ENCODE measurements at regions not wholly inside any gene's neighbourhood (a gene's known extent, or its start where the extent isn't known, plus 50 kb on each side); places are given as distances from the start of the nearest gene placed in this dataset.
A peak's percentile ranks its signal among the peaks of the same experiment; 100 is the strongest.

GRCh38 chr21:35150562-35151226 lies 101.6 kb upstream of the RUNX1 start:
- Histone ChIP-seq H3K36me3 (ENCODE audit: insufficient read depth, low read length) (0 out of 2 replicates have a peak, but pooled peaks cover 5% of the 10 kb centered on the region), H3K4me1 (ENCODE audit: control insufficient read depth, insufficient read depth, low read length, unreplicated experiment) (peaks cover 9% of the 10 kb centered on the region), H3K27ac (ENCODE audit: low read depth, low read length) (peak overlapping the region; percentile 71), H2AFZ (ENCODE audit: low read length, unreplicated experiment) (peak overlapping the region; percentile 87), H3K79me2 (ENCODE audit: control insufficient read depth, insufficient read depth, low read length, unreplicated experiment) (no peaks in the 10 kb centered on the region), H3K4me3 (ENCODE audit: low read depth, low read length) (0 out of 2 replicates have a peak overlapping the region, but pooled peaks have one; percentile 32), H3K27me3 (ENCODE audit: insufficient read depth, low read length) (no peaks in the 10 kb centered on the region)

DNA sequence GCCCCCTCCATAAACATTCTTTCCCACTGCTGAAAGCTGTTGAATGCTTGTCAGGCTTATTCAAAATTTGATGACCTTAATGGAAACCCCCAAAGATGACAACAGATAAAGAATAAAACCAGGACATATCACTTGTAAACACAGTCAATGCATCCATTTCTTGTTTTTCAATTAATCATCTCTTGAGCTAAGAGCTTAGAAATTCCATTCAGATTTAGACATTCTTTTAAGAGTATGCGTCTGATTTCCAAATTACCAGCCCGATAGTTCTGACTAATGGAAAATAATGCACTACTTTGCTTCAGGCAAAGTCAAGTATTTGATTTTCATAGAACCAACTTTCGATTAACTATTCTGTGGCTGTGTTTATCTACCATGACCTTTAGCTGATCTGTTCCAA lies 100.6 kb upstream of the RUNX1 start:
- Histone ChIP-seq H3K4me3 (ENCODE audit: low read depth, low read length) (no peak overlapping the region), H3K36me3 (ENCODE audit: insufficient read depth, low read length) (0 out of 2 replicates have a peak, but pooled peaks cover 5% of the 10 kb centered on the region), H2AFZ (ENCODE audit: low read length, unreplicated experiment) (no peak overlapping the region), H3K79me2 (ENCODE audit: control insufficient read depth, insufficient read depth, low read length, unreplicated experiment) (no peaks in the 10 kb centered on the region), H3K4me1 (ENCODE audit: control insufficient read depth, insufficient read depth, low read length, unreplicated experiment) (peaks cover 9% of the 10 kb centered on the region), H3K27me3 (ENCODE audit: insufficient read depth, low read length) (no peaks in the 10 kb centered on the region), H3K27ac (ENCODE audit: low read depth, low read length) (no peak overlapping the region)

GRCh38 chr21:35147439-35147838 lies 98.3 kb upstream of the RUNX1 start:
- Histone ChIP-seq H3K27me3 (ENCODE audit: insufficient read depth, low read length) (no peaks in the 10 kb centered on the region), H3K79me2 (ENCODE audit: control insufficient read depth, insufficient read depth, low read length, unreplicated experiment) (no peaks in the 10 kb centered on the region), H3K36me3 (ENCODE audit: insufficient read depth, low read length) (0 out of 2 replicates have a peak, but pooled peaks cover 5% of the 10 kb centered on the region), H3K4me3 (ENCODE audit: low read depth, low read length) (no peak overlapping the region), H3K27ac (ENCODE audit: low read depth, low read length) (no peak overlapping the region), H2AFZ (ENCODE audit: low read length, unreplicated experiment) (no peak overlapping the region), H3K4me1 (ENCODE audit: control insufficient read depth, insufficient read depth, low read length, unreplicated experiment) (peaks cover 9% of the 10 kb centered on the region)

GRCh38 chr21:35145626-35146233 lies 96.6 kb upstream of the RUNX1 start:
- H3K4me3 ChIP-seq (ENCODE audit: low read depth, low read length), result no peak overlapping the region
- peaks cover under 1% of the 10 kb centered on the region for H3K4me1 ChIP-seq (ENCODE audit: control insufficient read depth, insufficient read depth, low read length, unreplicated experiment)
- H3K36me3 ChIP-seq (ENCODE audit: insufficient read depth, low read length), result 0 out of 2 replicates have a peak, but pooled peaks cover 5% of the 10 kb centered on the region

GRCh38 chr21:35144978-35145377 lies 95.9 kb upstream of the RUNX1 start:
- Histone ChIP-seq H3K4me1 (ENCODE audit: control insufficient read depth, insufficient read depth, low read length, unreplicated experiment) (no peaks in the 10 kb centered on the region), H3K79me2 (ENCODE audit: control insufficient read depth, insufficient read depth, low read length, unreplicated experiment) (no peaks in the 10 kb centered on the region), H3K4me3 (ENCODE audit: low read depth, low read length) (no peak overlapping the region), H2AFZ (ENCODE audit: low read length, unreplicated experiment) (no peak overlapping the region), H3K27ac (ENCODE audit: low read depth, low read length) (no peak overlapping the region), H3K36me3 (ENCODE audit: insufficient read depth, low read length) (0 out of 2 replicates have a peak, but pooled peaks cover 4% of the 10 kb centered on the region), H3K27me3 (ENCODE audit: insufficient read depth, low read length) (no peaks in the 10 kb centered on the region)

More at GRCh38 chr21:35145626-35146233, 96.6 kb upstream of the RUNX1 start:
- H3K27ac ChIP-seq (ENCODE audit: low read depth, low read length), result no peak overlapping the region
- no peaks in the 10 kb centered on the region for H3K79me2 ChIP-seq (ENCODE audit: control insufficient read depth, insufficient read depth, low read length, unreplicated experiment)
- H3K27me3 ChIP-seq (ENCODE audit: insufficient read depth, low read length), result no peaks in the 10 kb centered on the region
- no peak overlapping the region for H2AFZ ChIP-seq (ENCODE audit: low read length, unreplicated experiment)

DNA sequence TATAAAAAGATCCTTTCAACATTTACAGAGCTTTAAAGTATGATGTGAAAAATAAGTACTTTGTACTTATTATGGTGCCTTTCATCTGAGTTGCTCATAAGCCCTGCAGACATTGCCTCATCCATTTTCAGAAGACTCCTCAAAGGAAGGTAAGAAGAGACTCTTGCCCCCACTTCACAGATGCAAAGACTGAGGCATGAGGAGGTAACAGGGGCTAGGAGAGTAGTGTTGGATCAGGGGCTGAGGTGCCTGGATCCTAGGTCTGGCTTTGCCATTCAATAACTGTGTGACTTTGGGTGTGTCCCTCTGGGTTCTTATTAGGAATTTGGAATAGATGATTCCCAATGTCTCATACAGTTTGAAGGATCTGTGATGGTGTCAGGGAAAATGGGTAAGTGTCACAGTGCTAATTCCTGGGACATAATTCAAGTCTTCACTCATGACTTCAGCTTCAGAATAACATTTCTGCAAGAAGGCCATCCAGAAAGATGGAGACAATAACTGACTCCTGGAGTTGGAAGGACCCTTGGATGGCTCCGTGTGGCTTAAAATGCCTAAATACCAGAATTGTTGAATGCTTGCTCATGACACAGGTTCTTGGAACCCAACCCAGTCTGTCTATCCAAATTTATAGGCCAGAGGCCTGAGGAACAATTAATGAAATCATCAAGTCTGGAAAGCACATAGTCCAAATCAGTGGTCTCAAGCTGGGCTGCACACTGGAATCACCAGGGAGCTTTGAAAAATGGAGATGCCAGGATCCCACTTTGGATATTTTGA lies 93.1 kb upstream of the RUNX1 start:
- Histone ChIP-seq H2AFZ (ENCODE audit: low read length, unreplicated experiment) (no peak overlapping the region), H3K27ac (ENCODE audit: low read depth, low read length) (no peak overlapping the region), H3K27me3 (ENCODE audit: insufficient read depth, low read length) (no peaks in the 10 kb centered on the region), H3K36me3 (ENCODE audit: insufficient read depth, low read length) (no peaks in the 10 kb centered on the region), H3K79me2 (ENCODE audit: control insufficient read depth, insufficient read depth, low read length, unreplicated experiment) (no peaks in the 10 kb centered on the region), H3K4me1 (ENCODE audit: control insufficient read depth, insufficient read depth, low read length, unreplicated experiment) (peaks cover 14% of the 10 kb centered on the region), H3K4me3 (ENCODE audit: low read depth, low read length) (no peak overlapping the region)

DNA sequence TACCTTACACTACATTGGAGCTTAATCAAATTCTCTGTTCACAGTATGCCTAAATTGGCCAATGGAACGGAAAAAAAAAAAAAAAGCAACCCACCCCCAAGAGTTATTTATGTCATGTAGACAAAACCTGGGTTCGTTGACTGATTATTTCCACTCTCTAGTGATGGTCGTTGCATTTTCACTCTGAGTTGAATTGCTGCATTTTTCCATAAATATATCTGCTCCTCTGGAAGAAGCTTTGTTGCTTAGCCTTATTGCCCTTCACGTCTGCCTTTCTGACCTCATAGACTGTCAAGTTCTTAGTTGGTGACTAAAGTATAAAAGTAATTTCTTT lies 90.2 kb upstream of the RUNX1 start:
- Histone ChIP-seq H3K27ac (ENCODE audit: low read depth, low read length) (no peak overlapping the region), H2AFZ (ENCODE audit: low read length, unreplicated experiment) (no peak overlapping the region), H3K27me3 (ENCODE audit: insufficient read depth, low read length) (no peaks in the 10 kb centered on the region), H3K4me3 (ENCODE audit: low read depth, low read length) (no peak overlapping the region), H3K36me3 (ENCODE audit: insufficient read depth, low read length) (no peaks in the 10 kb centered on the region), H3K79me2 (ENCODE audit: control insufficient read depth, insufficient read depth, low read length, unreplicated experiment) (no peaks in the 10 kb centered on the region), H3K4me1 (ENCODE audit: control insufficient read depth, insufficient read depth, low read length, unreplicated experiment) (peaks cover 24% of the 10 kb centered on the region)

DNA sequence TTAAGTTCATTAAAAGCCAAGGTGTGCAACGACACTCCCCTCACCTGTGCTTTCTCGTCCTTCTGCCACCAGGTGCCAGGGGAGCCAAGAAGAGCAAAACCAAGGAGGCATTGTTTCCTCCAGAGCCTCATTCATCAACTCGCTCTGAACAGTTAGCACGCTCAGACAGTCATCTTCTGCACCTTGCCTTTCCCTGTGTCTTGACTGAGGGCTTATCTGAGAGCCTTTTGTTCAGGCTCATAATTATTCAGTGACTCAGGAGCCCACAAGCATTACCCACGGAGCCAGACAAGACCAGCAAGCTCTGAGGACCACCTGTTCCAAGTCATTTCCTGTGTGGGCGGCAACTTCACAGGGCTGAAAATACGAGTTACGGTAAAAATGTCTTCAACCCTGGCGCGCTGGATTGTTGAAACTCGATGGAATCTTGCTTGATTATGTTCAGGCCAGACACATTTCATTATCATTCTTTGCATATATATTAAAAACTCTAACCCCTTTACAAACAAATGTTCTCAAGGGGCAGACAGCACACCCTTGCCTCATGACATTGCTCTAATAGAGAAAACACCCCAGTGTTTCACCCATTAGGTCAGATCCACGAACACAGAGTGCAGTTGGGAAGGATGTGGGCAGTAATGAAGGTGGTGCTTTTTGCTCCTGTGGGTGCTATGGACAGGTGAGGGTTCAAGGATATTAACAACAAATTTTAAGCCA lies 89.7 kb upstream of the RUNX1 start:
- Histone ChIP-seq H3K4me3 (ENCODE audit: low read depth, low read length) (no peak overlapping the region), H3K36me3 (ENCODE audit: insufficient read depth, low read length) (no peaks in the 10 kb centered on the region), H3K79me2 (ENCODE audit: control insufficient read depth, insufficient read depth, low read length, unreplicated experiment) (no peaks in the 10 kb centered on the region), H3K4me1 (ENCODE audit: control insufficient read depth, insufficient read depth, low read length, unreplicated experiment) (peaks cover 24% of the 10 kb centered on the region), H3K27me3 (ENCODE audit: insufficient read depth, low read length) (no peaks in the 10 kb centered on the region), H2AFZ (ENCODE audit: low read length, unreplicated experiment) (no peak overlapping the region), H3K27ac (ENCODE audit: low read depth, low read length) (no peak overlapping the region)

- Histone ChIP-seq H2AFZ (ENCODE audit: low read length, unreplicated experiment) (peak overlapping the region; percentile 79), H3K27ac (ENCODE audit: low read depth, low read length) (no peak overlapping the region), H3K27me3 (ENCODE audit: insufficient read depth, low read length) (no peaks in the 10 kb centered on the region), H3K79me2 (ENCODE audit: control insufficient read depth, insufficient read depth, low read length, unreplicated experiment) (no peaks in the 10 kb centered on the region), H3K36me3 (ENCODE audit: insufficient read depth, low read length) (no peaks in the 10 kb centered on the region), H3K4me3 (ENCODE audit: low read depth, low read length) (no peak overlapping the region), H3K4me1 (ENCODE audit: control insufficient read depth, insufficient read depth, low read length, unreplicated experiment) (peaks cover 24% of the 10 kb centered on the region)
Measured at GRCh38 chr21:35136586-35137219, 87.6 kb upstream of the RUNX1 start.

- no peaks in the 10 kb centered on the region for H3K79me2 ChIP-seq (ENCODE audit: control insufficient read depth, insufficient read depth, low read length, unreplicated experiment)
- H3K27me3 ChIP-seq (ENCODE audit: insufficient read depth, low read length), result no peaks in the 10 kb centered on the region
- no peaks in the 10 kb centered on the region for H3K36me3 ChIP-seq (ENCODE audit: insufficient read depth, low read length)
- H3K4me1 ChIP-seq (ENCODE audit: control insufficient read depth, insufficient read depth, low read length, unreplicated experiment), result peaks cover 24% of the 10 kb centered on the region
- no peak overlapping the region for H3K27ac ChIP-seq (ENCODE audit: low read depth, low read length)
- no peak overlapping the region for H3K4me3 ChIP-seq (ENCODE audit: low read depth, low read length)
- H2AFZ ChIP-seq (ENCODE audit: low read length, unreplicated experiment), result peak overlapping the region; percentile 79
Measured at GRCh38 chr21:35136106-35136505, 87.0 kb upstream of the RUNX1 start.

Measured in ACC112 (cell line).